ENCODE measurements at regions not wholly inside any gene's neighbourhood (a gene's known extent, or its start where the extent isn't known, plus 50 kb on each side); places are given as distances from the start of the nearest gene placed in this dataset.

- Histone ChIP-seq H3K27ac (ENCODE audit: extremely low read length, insufficient read depth, low read length) (no peak overlapping the region), H3K27me3 (ENCODE audit: control insufficient read depth in 1 of 2, insufficient read depth in 2 of 2, low read length in 2 of 2) (no peaks in the 10 kb centered on the region), H3K36me3 (replicated peaks in 1 of 2; ENCODE audit: control insufficient read depth in 1 of 2, insufficient read depth in 2 of 2, low read length in 2 of 2) (no peaks in the 10 kb centered on the region), H3K4me1 (ENCODE audit: insufficient read depth, low read length) (no peaks in the 10 kb centered on the region), H4K20me1 (ENCODE audit: insufficient read depth, low read length) (no peaks in the 10 kb centered on the region), H3K9ac (ENCODE audit: insufficient read depth, low read depth, low read length) (no peak overlapping the region), H2AFZ (ENCODE audit: low read length) (no peak overlapping the region), H3K79me2 (ENCODE audit: insufficient read depth, low read length) (no peaks in the 10 kb centered on the region), H3K4me3 (replicated peaks in 1 of 3; ENCODE audit: insufficient read depth in 1 of 3, low read depth in 2 of 3, low read length in 3 of 3) (no peak overlapping the region), H3K4me2 (ENCODE audit: low read depth, low read length) (no peak overlapping the region), H3K9me3 (ENCODE audit: low read length) (peaks cover 14% of the 10 kb centered on the region)
- no TSS peak for BruUV-seq (replicated peaks)
- DNase-seq (ENCODE audit: low spot score) = no peak
- no peak for FAIRE-seq
- no peak for ATAC-seq
- 6% methylated on average over 3 of the region's 3 CpGs for WGBS (ENCODE audit: low lambda C conversion rate)
- ChIA-PET CTCF (ENCODE audit: low intra/inter-chr PET ratio, low total read pairs) (no interaction called here), POLR2A (no interaction called here)
- in situ Hi-C loops (cut with HindIII; ENCODE audit: extremely low pct_ligation_motif_present, low pct_unique_long_range_greater_than_20kb) = no loop called here
- TF ChIP-seq MNT (IDR thresholded peaks at IDR 0.05) (no peak), MEF2D (CRISPR knock-in tag; IDR thresholded peaks at IDR 0.05) (no peak), MED8 (CRISPR knock-in tag; IDR thresholded peaks at IDR 0.05; ENCODE audit: insufficient replicate concordance) (no peak), SNAPC2 (CRISPR knock-in tag; IDR thresholded peaks at IDR 0.05) (no peak), DR1 (CRISPR knock-in tag; IDR thresholded peaks at IDR 0.05) (no peak), NFIC (IDR thresholded peaks at IDR 0.05; ENCODE audit: low read length) (no peak), ZNF280B (CRISPR knock-in tag; IDR thresholded peaks at IDR 0.05; ENCODE audit: borderline replicate concordance) (no peak), ZNF331 (CRISPR knock-in tag; IDR thresholded peaks at IDR 0.05) (no peak), ZNF781 (CRISPR knock-in tag; IDR thresholded peaks at IDR 0.05; ENCODE audit: borderline replicate concordance, not compliant biosample characterization) (no peak), ZMAT5 (CRISPR knock-in tag; IDR thresholded peaks at IDR 0.05; ENCODE audit: borderline replicate concordance, low read depth) (no peak), ZNF556 (CRISPR knock-in tag; IDR thresholded peaks at IDR 0.05; ENCODE audit: borderline replicate concordance) (no peak), ZNF160 (CRISPR knock-in tag; IDR thresholded peaks at IDR 0.05) (no peak), MBD4 (IDR thresholded peaks at IDR 0.05; ENCODE audit: borderline replicate concordance, low read length) (no peak), ZNF282 (IDR thresholded peaks at IDR 0.05; ENCODE audit: partially characterized antibody) (no peak)
- intact Hi-C loops (cut with micrococcal nuclease; ENCODE audit: unreplicated experiment) = loop anchor here (5.0 kb wide), 1 partner anchor 337 kb away; no protein-coding TSS in a partner anchor
These were observed 1528.3 kb upstream of the AGA start for GRCh38 chr4:178970433-178971140.

Measured in HepG2 (cell line).